ENCODE measurements at regions not wholly inside any gene's neighbourhood (a gene's known extent, or its start where the extent isn't known, plus 50 kb on each side); places are given as distances from the start of the nearest gene placed in this dataset.

GRCh38 chr2:235155163-235155562 is 203.3 kb downstream of the SH3BP4 start:
- H3K79me2 ChIP-seq (ENCODE audit: insufficient read depth, low read length): no peaks in the 10 kb centered on the region
- no peak for TF ChIP-seq EZH2 (IDR thresholded peaks at IDR 0.05; ENCODE audit: borderline replicate concordance, low read length)
- no peak for TF ChIP-seq CTCF (IDR thresholded peaks at IDR 0.05; ENCODE audit: low read length)
- H4K20me1 ChIP-seq (ENCODE audit: insufficient read depth, low read length): no peaks in the 10 kb centered on the region
- no peak overlapping the region for H3K4me2 ChIP-seq (ENCODE audit: low read length)
- H3K9me3 ChIP-seq (ENCODE audit: low read length): no peaks in the 10 kb centered on the region
- H3K9ac ChIP-seq (ENCODE audit: low read length): no peak overlapping the region
- H3K36me3 ChIP-seq (ENCODE audit: insufficient read depth, low read length): no peaks in the 10 kb centered on the region
- H3K4me1 ChIP-seq (ENCODE audit: insufficient read depth, low read length, severe bottlenecking): no peaks in the 10 kb centered on the region
- no peak overlapping the region for H3K4me3 ChIP-seq (ENCODE audit: low read depth, low read length, poor library complexity, severe bottlenecking)
- no peak overlapping the region for H3K27ac ChIP-seq (ENCODE audit: low read depth, low read length, poor library complexity, severe bottlenecking)
- no peaks in the 10 kb centered on the region for H3K27me3 ChIP-seq (ENCODE audit: insufficient read depth, low read length)
- H3F3A ChIP-seq (ENCODE audit: insufficient read depth, low read length): no peaks in the 10 kb centered on the region
- H2AFZ ChIP-seq (ENCODE audit: low read length): no peak overlapping the region
- H3K9me2 ChIP-seq (ENCODE audit: low read depth, low read length): no peaks in the 10 kb centered on the region

GRCh38 chr2:235156055-235156454 is 204.2 kb downstream of the SH3BP4 start:
- Histone ChIP-seq H3K4me2 (ENCODE audit: low read length) (no peak overlapping the region), H4K20me1 (ENCODE audit: insufficient read depth, low read length) (no peaks in the 10 kb centered on the region), H3K9me2 (ENCODE audit: low read depth, low read length) (no peaks in the 10 kb centered on the region), H3K4me3 (ENCODE audit: low read depth, low read length, poor library complexity, severe bottlenecking) (no peak overlapping the region), H3K36me3 (ENCODE audit: insufficient read depth, low read length) (no peaks in the 10 kb centered on the region), H2AFZ (ENCODE audit: low read length) (no peak overlapping the region), H3K9me3 (ENCODE audit: low read length) (no peaks in the 10 kb centered on the region), H3K79me2 (ENCODE audit: insufficient read depth, low read length) (no peaks in the 10 kb centered on the region), H3K27ac (ENCODE audit: low read depth, low read length, poor library complexity, severe bottlenecking) (no peak overlapping the region), H3F3A (ENCODE audit: insufficient read depth, low read length) (no peaks in the 10 kb centered on the region), H3K27me3 (ENCODE audit: insufficient read depth, low read length) (no peaks in the 10 kb centered on the region), H3K9ac (ENCODE audit: low read length) (no peak overlapping the region), H3K4me1 (ENCODE audit: insufficient read depth, low read length, severe bottlenecking) (no peaks in the 10 kb centered on the region)
- TF ChIP-seq CTCF (IDR thresholded peaks at IDR 0.05; ENCODE audit: low read length) (no peak), EZH2 (IDR thresholded peaks at IDR 0.05; ENCODE audit: borderline replicate concordance, low read length) (no peak)

GRCh38 chr2:235157746-235158482 is 206.1 kb downstream of the SH3BP4 start:
- H3K27ac ChIP-seq (ENCODE audit: low read depth, low read length, poor library complexity, severe bottlenecking): no peak overlapping the region
- H3K9me2 ChIP-seq (ENCODE audit: low read depth, low read length): no peaks in the 10 kb centered on the region
- no peaks in the 10 kb centered on the region for H4K20me1 ChIP-seq (ENCODE audit: insufficient read depth, low read length)
- H3K9me3 ChIP-seq (ENCODE audit: low read length): no peaks in the 10 kb centered on the region
- no peaks in the 10 kb centered on the region for H3K36me3 ChIP-seq (ENCODE audit: insufficient read depth, low read length)
- H3K27me3 ChIP-seq (ENCODE audit: insufficient read depth, low read length): no peaks in the 10 kb centered on the region
- H2AFZ ChIP-seq (ENCODE audit: low read length): no peak overlapping the region
- no peak overlapping the region for H3K4me2 ChIP-seq (ENCODE audit: low read length)
- no peaks in the 10 kb centered on the region for H3K4me1 ChIP-seq (ENCODE audit: insufficient read depth, low read length, severe bottlenecking)
- no peak for TF ChIP-seq CTCF (IDR thresholded peaks at IDR 0.05; ENCODE audit: low read length)
- no peak for TF ChIP-seq EZH2 (IDR thresholded peaks at IDR 0.05; ENCODE audit: borderline replicate concordance, low read length)
- no peak overlapping the region for H3K4me3 ChIP-seq (ENCODE audit: low read depth, low read length, poor library complexity, severe bottlenecking)
- no peaks in the 10 kb centered on the region for H3K79me2 ChIP-seq (ENCODE audit: insufficient read depth, low read length)
- H3F3A ChIP-seq (ENCODE audit: insufficient read depth, low read length): no peaks in the 10 kb centered on the region
- no peak overlapping the region for H3K9ac ChIP-seq (ENCODE audit: low read length)
